B cell (primary cell): ENCODE measurements at regions not wholly inside any gene's neighbourhood (a gene's known extent, or its start where the extent isn't known, plus 50 kb on each side); places are given as distances from the start of the nearest gene placed in this dataset.

Experiments
- ATAC-seq: fragments of 200-7000 bp; cut with Tn5 transposase; one replicate; pipeline ENCODE4 v1.10.0; 2021; ENCODE audit warnings: low read depth, mild to moderate bottlenecking, moderate number of reproducible peaks, moderate library complexity
- CTCF ChIA-PET: fragments of 350-600 bp; sonication (Branson Sonifier 250); formaldehyde crosslinking; loops from one replicate; lab custom pipeline; 2021; ENCODE audit warnings: antibody characterized with exemption, inconsistent platforms; lab: Charles Lee
- POLR2A ChIA-PET: fragments of 350-600 bp; sonication (Branson Sonifier 250); formaldehyde crosslinking; loops from one replicate; lab custom pipeline; 2021; ENCODE audit warnings: antibody characterized with exemption; lab: Charles Lee
- DNase-seq: peaks from one replicate; pipeline ENCODE4 v3.0.0; 2013
- H2AFZ ChIP-seq: 2 replicates; pipeline ENCODE4 v1.6.1; 2012; ENCODE audit warnings: mild to moderate bottlenecking, low read depth, low read length; ENCODE audit not compliant: insufficient read depth, poor library complexity, severe bottlenecking
- H3K27ac ChIP-seq, 2 donors: 1 replicate in 1 of 2; 2 replicates in 1 of 2; pipeline ENCODE4 v1.5.1; 2012 to 2013; ENCODE audit warnings: low read length in 2 of 2, mild to moderate bottlenecking in 2 of 2, moderate library complexity in 1 of 2
- H3K27me3 ChIP-seq, 4 experiments: fragments of 200-600 bp in 1 of 4; sonication (generic) in 1 of 4; replicated peaks in 1 of 4; 1 replicate in 2 of 4; 2 replicates in 2 of 4; pipeline versions ENCODE4 v1.6.1 to v1.7.0; 2013 to 2016; ENCODE audit warnings: low read length in 3 of 4, mild to moderate bottlenecking in 2 of 4, mixed read lengths in 1 of 4, moderate library complexity in 1 of 4; ENCODE audit not compliant: insufficient read depth in 4 of 4, control insufficient read depth in 3 of 4; ENCODE audit errors: control extremely low read depth in 1 of 4
- H3K36me3 ChIP-seq, 2 experiments: replicated peaks in 1 of 2; 1 replicate in 1 of 2; 2 replicates in 1 of 2; pipeline versions ENCODE4 v1.6.1 to v1.7.1; 2013; ENCODE audit warnings: low read length in 1 of 2; ENCODE audit not compliant: insufficient read depth in 2 of 2, control insufficient read depth in 1 of 2; ENCODE audit errors: control extremely low read depth in 1 of 2, extremely low read depth in 1 of 2
- H3K4me1 ChIP-seq, 2 donors: fragments of 200-600 bp in 1 of 2; sonication (generic) in 1 of 2; 1 replicate in 1 of 2; 2 replicates in 1 of 2; pipeline versions ENCODE4 v1.5.1 to v1.6.1; 2013 to 2017; ENCODE audit warnings: low read length in 2 of 2; ENCODE audit not compliant: control insufficient read depth in 2 of 2, insufficient read depth in 2 of 2
- H3K4me2 ChIP-seq: replicated peaks from 2 replicates; pipeline ENCODE3; 2012; ENCODE audit warnings: mild to moderate bottlenecking, low read depth, low read length; ENCODE audit not compliant: poor library complexity, severe bottlenecking
- H3K4me3 ChIP-seq, 5 experiments: fragments of 200-600 bp in 1 of 5; sonication (generic) in 1 of 5; 1 replicate in 3 of 5; 2 replicates in 2 of 5; pipeline versions ENCODE4 v1.5.1 to v1.7.0; 2011 to 2016; ENCODE audit warnings: low read length in 4 of 5, mild to moderate bottlenecking in 4 of 5, low read depth in 2 of 5, control low read depth in 1 of 5, moderate library complexity in 1 of 5; ENCODE audit not compliant: insufficient read depth in 1 of 5; ENCODE audit errors: control extremely low read depth in 1 of 5, extremely low read depth in 1 of 5
- H3K79me2 ChIP-seq: fragments of 200-600 bp; sonication (generic); one replicate; pipeline ENCODE4 v1.6.0; 2016; ENCODE audit warnings: low read length; ENCODE audit not compliant: control insufficient read depth, insufficient read depth
- H3K9ac ChIP-seq: fragments of 200-600 bp; sonication (generic); 2 replicates; pipeline ENCODE4 v1.6.1; 2017; ENCODE audit warnings: mild to moderate bottlenecking, low read length, moderate library complexity
- H3K9me3 ChIP-seq, 3 donors: one replicate each; pipeline versions ENCODE4 v1.6.1 to v1.7.1; 2013; ENCODE audit warnings: low read length in 2 of 3; ENCODE audit not compliant: control insufficient read depth in 2 of 3, insufficient read depth in 1 of 3; ENCODE audit errors: control extremely low read depth in 1 of 3
- H4K20me1 ChIP-seq: 2 replicates; pipeline ENCODE4 v1.6.0; 2012; ENCODE audit warnings: mild to moderate bottlenecking, low read length; ENCODE audit not compliant: insufficient read depth, control insufficient read depth, poor library complexity, severe bottlenecking
- H3K27ac Mint-ChIP-seq: one replicate; pipeline ENCODE4 v1.8.0; 2021; ENCODE audit warnings: mixed read lengths
- H3K27me3 Mint-ChIP-seq: one replicate; pipeline ENCODE4 v1.8.0; 2021; ENCODE audit warnings: mixed read lengths
- H3K4me1 Mint-ChIP-seq: one replicate; pipeline ENCODE4 v1.8.0; 2021; ENCODE audit warnings: mixed read lengths
- H3K4me3 Mint-ChIP-seq: one replicate; pipeline ENCODE4 v1.8.0; 2021; ENCODE audit warnings: mixed read lengths
- H3K9me3 Mint-ChIP-seq: one replicate; pipeline ENCODE4 v1.8.0; 2022; ENCODE audit warnings: mixed read lengths; ENCODE audit not compliant: insufficient read depth
- EZH2 ChIP-seq: IDR thresholded peaks from 2 replicates; pipeline ENCODE4 v1.6.1; 2012; ENCODE audit warnings: borderline replicate concordance, low read depth, mild to moderate bottlenecking, moderate library complexity, low read length; ENCODE audit not compliant: insufficient read depth, poor library complexity, severe bottlenecking
- WGBS: methylation state at CpG from one replicate; pipeline ENCODE4 v1.1.5; 2013; ENCODE audit warnings: missing lambda C conversion rate; ENCODE audit not compliant: insufficient coverage; 5-methylcytosine and 5-hydroxymethylcytosine counted together
- intact Hi-C: fragments of 100-400 bp; cut with micrococcal nuclease; formaldehyde crosslinking; loops from one replicate; pipeline ENCODE4 v1.10.0; 2022
- TF ChIP-seq, protein P1 (sequence below): fragments of 200-600 bp; IDR thresholded peaks from one replicate; pipeline ENCODE4 v1.8.0; 2022; ENCODE audit warnings: antibody characterized with exemption, mild to moderate bottlenecking

DNA sequence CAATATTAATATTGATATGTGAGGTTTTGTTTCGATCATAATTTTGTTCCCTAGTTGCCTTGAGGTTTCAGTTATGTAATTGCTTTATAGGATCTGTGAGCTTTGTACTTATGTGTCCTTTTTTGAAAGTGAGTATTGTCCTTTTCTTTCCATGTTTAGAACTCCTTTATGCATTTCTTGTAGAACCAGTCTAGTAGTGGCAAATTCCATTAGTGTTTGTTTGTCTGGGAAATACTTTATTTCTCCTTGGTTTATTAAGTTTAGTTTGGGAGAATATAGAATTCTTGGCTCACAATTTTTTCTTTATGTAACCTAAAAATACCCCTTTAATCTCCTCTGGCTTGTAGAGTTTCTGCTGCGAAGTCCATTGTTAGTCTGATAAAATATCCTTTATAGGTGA is 127.5 kb upstream of the KITLG start:
- no peaks in the 10 kb centered on the region for H3K27me3 ChIP-seq
- CTCF ChIA-PET: no interaction called here
- intact Hi-C loops: no loop called here
- no peak overlapping the region for H3K27ac Mint-ChIP-seq
- no peak overlapping the region for H3K9ac ChIP-seq
- DNase-seq (no peak), ATAC-seq (no peak)
- no peak overlapping the region for H3K4me2 ChIP-seq
- H3K4me1 Mint-ChIP-seq: no peaks in the 10 kb centered on the region
- H4K20me1 ChIP-seq: no peaks in the 10 kb centered on the region
- no peak overlapping the region for H3K4me3 Mint-ChIP-seq
- H3K27ac ChIP-seq: no peak overlapping the region
- no peak for TF ChIP-seq EZH2
- TF ChIP-seq, protein P1, sequence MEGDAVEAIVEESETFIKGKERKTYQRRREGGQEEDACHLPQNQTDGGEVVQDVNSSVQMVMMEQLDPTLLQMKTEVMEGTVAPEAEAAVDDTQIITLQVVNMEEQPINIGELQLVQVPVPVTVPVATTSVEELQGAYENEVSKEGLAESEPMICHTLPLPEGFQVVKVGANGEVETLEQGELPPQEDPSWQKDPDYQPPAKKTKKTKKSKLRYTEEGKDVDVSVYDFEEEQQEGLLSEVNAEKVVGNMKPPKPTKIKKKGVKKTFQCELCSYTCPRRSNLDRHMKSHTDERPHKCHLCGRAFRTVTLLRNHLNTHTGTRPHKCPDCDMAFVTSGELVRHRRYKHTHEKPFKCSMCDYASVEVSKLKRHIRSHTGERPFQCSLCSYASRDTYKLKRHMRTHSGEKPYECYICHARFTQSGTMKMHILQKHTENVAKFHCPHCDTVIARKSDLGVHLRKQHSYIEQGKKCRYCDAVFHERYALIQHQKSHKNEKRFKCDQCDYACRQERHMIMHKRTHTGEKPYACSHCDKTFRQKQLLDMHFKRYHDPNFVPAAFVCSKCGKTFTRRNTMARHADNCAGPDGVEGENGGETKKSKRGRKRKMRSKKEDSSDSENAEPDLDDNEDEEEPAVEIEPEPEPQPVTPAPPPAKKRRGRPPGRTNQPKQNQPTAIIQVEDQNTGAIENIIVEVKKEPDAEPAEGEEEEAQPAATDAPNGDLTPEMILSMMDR: no peak
- WGBS: 100% methylated on average over 1 of the region's 2 CpGs
- H3K4me3 ChIP-seq: no peak overlapping the region
- peaks cover 4% of the 10 kb centered on the region for H3K9me3 Mint-ChIP-seq
- no peaks in the 10 kb centered on the region for H3K27me3 Mint-ChIP-seq
- H3K4me1 ChIP-seq: no peaks in the 10 kb centered on the region
- POLR2A ChIA-PET: no interaction called here
- peaks cover 0 to 3% (median 0%) of the 10 kb centered on the region in 3 donors for H3K9me3 ChIP-seq
- H3K79me2 ChIP-seq: no peaks in the 10 kb centered on the region
- H3K36me3 ChIP-seq: no peaks in the 10 kb centered on the region
- no peak overlapping the region for H2AFZ ChIP-seq

- Histone ChIP-seq H3K79me2 (no peaks in the 10 kb centered on the region), H3K27me3 (no peaks in the 10 kb centered on the region), H3K36me3 (no peaks in the 10 kb centered on the region), H3K9me3 (peaks cover 0 to 3% (median 0%) of the 10 kb centered on the region in 3 donors), H2AFZ (no peak overlapping the region), H3K27ac (no peak overlapping the region), H3K4me3 (no peak overlapping the region), H3K4me1 (no peaks in the 10 kb centered on the region), H4K20me1 (no peaks in the 10 kb centered on the region), H3K4me2 (no peak overlapping the region), H3K9ac (no peak overlapping the region)
- Mint-ChIP-seq H3K9me3 (peaks cover 4% of the 10 kb centered on the region), H3K4me3 (no peak overlapping the region), H3K27ac (no peak overlapping the region), H3K27me3 (no peaks in the 10 kb centered on the region), H3K4me1 (no peaks in the 10 kb centered on the region)
- CTCF ChIA-PET: no interaction called here
- POLR2A ChIA-PET: no interaction called here
- TF ChIP-seq, protein P1: no peak
- no peak for TF ChIP-seq EZH2
- ATAC-seq (no peak), DNase-seq (no peak)
- intact Hi-C loops: no loop called here
These were observed 126.0 kb upstream of the KITLG start for GRCh38 chr12:88706286-88706685.
